Heart right ventricle (tissue), 16 donors: ENCODE measurements at regions not wholly inside any gene's neighbourhood (a gene's known extent, or its start where the extent isn't known, plus 50 kb on each side); places are given as distances from the start of the nearest gene placed in this dataset.

Source experiments
- ATAC-seq, 8 donors: fragments of 200-7000 bp; cut with Tn5 transposase; one replicate each; pipeline ENCODE4 v1.9.1; 2020; ENCODE audit warnings: mild to moderate bottlenecking in 8 of 8, moderate library complexity in 8 of 8, moderate number of reproducible peaks in 1 of 8
- DNase-seq, 2 donors: peaks; one replicate each; pipeline ENCODE4 v3.0.0-alpha.2; 2020
- H3K27ac ChIP-seq, 10 donors: fragments of 200-600 bp; sonication (generic) in 2 of 10; one replicate each; pipeline versions ENCODE4 v1.5.0 to v1.8.0; 2020 to 2022; ENCODE audit warnings: mild to moderate bottlenecking in 3 of 10
- H3K27me3 ChIP-seq, 7 donors: fragments of 200-600 bp; one replicate each; pipeline ENCODE4 v1.8.0; 2021 to 2022; ENCODE audit warnings: mild to moderate bottlenecking in 2 of 7
- H3K36me3 ChIP-seq, 9 donors: fragments of 200-600 bp; sonication (generic) in 1 of 9; one replicate each; pipeline versions ENCODE4 v1.5.0 to v1.8.0; 2020 to 2022; ENCODE audit warnings: mild to moderate bottlenecking in 2 of 9
- H3K4me1 ChIP-seq, 9 donors: fragments of 200-600 bp; sonication (generic) in 1 of 9; one replicate each; pipeline versions ENCODE4 v1.5.0 to v1.8.0; 2020 to 2022; ENCODE audit warnings: mild to moderate bottlenecking in 4 of 9
- H3K4me3 ChIP-seq, 10 donors: fragments of 200-600 bp; sonication (generic) in 2 of 10; one replicate each; pipeline versions ENCODE4 v1.5.0 to v1.8.0; 2020 to 2022; ENCODE audit warnings: mild to moderate bottlenecking in 7 of 10, moderate library complexity in 2 of 10
- H3K9me3 ChIP-seq, 11 donors: fragments of 200-600 bp in 10 of 11; sonication (generic) in 2 of 11; one replicate each; pipeline versions ENCODE4 v1.5.0 to v1.8.0; 2013 to 2022; ENCODE audit warnings: mild to moderate bottlenecking in 2 of 11, control low read depth in 1 of 11, moderate library complexity in 1 of 11
- WGBS, 2 donors: extraction: QIAGEN DNeasy Blood & Tissue Kit; methylation state at CpG; one replicate each; pipeline ENCODE4 v1.1.7; 2013; ENCODE audit warnings: inconsistent platforms in 1 of 2; 5-methylcytosine and 5-hydroxymethylcytosine counted together
- intact Hi-C, 10 donors: fragments of 100-400 bp; cut with DNase I; formaldehyde crosslinking; loops; one replicate each; pipeline versions ENCODE4 v1.11.1 to v1.14.2; 2022
- TF ChIP-seq, protein P1 (sequence below), 9 donors: fragments of 200-600 bp; sonication (generic) in 2 of 9; IDR thresholded peaks; one replicate each; pipeline versions ENCODE4 v1.5.0 to v1.8.0; 2021 to 2022; ENCODE audit warnings: antibody characterized with exemption in 9 of 9, mild to moderate bottlenecking in 5 of 9, moderate library complexity in 1 of 9
- donor health status: Arrhythmogenic right ventricular cardiomyopathy.
- donor health status: ischemic (EF 13 %, LVEDD 7.1; RV severe dilation, severe dysfunction).
- donor health status: healthy with polysubstance abuse.
- donor health status: DM: no; HTN: yes; CAD: no.
- donor health status: DM: no; HTN: no; CAD: no.
- donor health status: ischemic (EF 25% LVEDD 6.9; RV normal size, moderate dysfunction).
- donor health status: ischemic (EF 25% LVEDD 5.7; RV mildly dilated, moderate dysfunction).
- donor health status: healthy.
- donor health status: DM: yes; HTN: yes; CAD: no.
- donor health status: Ischemic cardiomyopathy.
- donor health status: ischemic (EF 35%, LVEDD 5.7; RV mildly dilated, moderate dysfunction).
- donor health status: nonischemic (EF 11% LVEDD 7.7; RV severe dilation, severe dysfunction).
- donor health status: DM: yes; HTN: yes; CAD: no.
- donor health status: PGD.
- donor health status: ischemic (EF 29% LVEDD 5.4; RV normal size, mild dysfunction).
- donor health status: nonischemic (EF 23%, LVEDD 6.1; RV moderate dilation, normal function).

GRCh38 chr12:92462527-92462926, 240.3 kb upstream of the PLEKHG7 start:
- H3K27ac ChIP-seq, result peak overlapping the region in 1 of 10 donors; percentile 73
- H3K4me3 ChIP-seq, result no peak overlapping the region
- no peaks in the 10 kb centered on the region for H3K36me3 ChIP-seq
- ATAC-seq, result no peak
- DNase-seq, result no peak
- no peaks in the 10 kb centered on the region for H3K27me3 ChIP-seq
- TF ChIP-seq, protein P1, sequence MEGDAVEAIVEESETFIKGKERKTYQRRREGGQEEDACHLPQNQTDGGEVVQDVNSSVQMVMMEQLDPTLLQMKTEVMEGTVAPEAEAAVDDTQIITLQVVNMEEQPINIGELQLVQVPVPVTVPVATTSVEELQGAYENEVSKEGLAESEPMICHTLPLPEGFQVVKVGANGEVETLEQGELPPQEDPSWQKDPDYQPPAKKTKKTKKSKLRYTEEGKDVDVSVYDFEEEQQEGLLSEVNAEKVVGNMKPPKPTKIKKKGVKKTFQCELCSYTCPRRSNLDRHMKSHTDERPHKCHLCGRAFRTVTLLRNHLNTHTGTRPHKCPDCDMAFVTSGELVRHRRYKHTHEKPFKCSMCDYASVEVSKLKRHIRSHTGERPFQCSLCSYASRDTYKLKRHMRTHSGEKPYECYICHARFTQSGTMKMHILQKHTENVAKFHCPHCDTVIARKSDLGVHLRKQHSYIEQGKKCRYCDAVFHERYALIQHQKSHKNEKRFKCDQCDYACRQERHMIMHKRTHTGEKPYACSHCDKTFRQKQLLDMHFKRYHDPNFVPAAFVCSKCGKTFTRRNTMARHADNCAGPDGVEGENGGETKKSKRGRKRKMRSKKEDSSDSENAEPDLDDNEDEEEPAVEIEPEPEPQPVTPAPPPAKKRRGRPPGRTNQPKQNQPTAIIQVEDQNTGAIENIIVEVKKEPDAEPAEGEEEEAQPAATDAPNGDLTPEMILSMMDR (IDR thresholded peaks at IDR 0.05), result no peak
- H3K4me1 ChIP-seq, result peaks cover 0 to 47% (median 5%) of the 10 kb centered on the region in 9 donors
- H3K9me3 ChIP-seq, result no peaks in the 10 kb centered on the region
- intact Hi-C loops, result no loop called here
- 91 to 97% methylated on average over 1 of the region's 1 CpG for WGBS, 2 donors

DNA sequence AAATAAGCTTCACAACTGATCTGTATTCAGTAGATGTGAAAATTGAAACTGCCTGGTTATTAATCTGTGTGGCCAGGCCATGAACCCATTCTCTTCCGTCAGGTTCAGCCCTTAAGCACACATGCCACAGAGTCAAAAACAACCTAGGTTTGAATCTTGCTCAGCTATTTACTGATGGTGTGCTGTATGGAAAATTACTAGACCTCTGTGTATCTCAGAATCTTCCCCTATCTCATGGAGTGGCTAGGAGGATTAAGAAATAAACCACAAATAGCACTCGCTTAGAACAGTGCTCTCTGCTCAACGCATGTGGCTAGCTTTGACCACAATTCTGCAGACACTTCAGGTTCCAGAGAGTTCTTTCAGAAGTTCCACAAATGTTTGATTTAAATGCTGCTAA, 240.7 kb upstream of the PLEKHG7 start:
- H3K27me3 ChIP-seq, result no peaks in the 10 kb centered on the region
- H3K36me3 ChIP-seq, result no peaks in the 10 kb centered on the region
- WGBS, 2 donors, result 84 to 90% methylated on average over 3 of the region's 3 CpGs
- H3K9me3 ChIP-seq, result no peaks in the 10 kb centered on the region
- no peak overlapping the region for H3K4me3 ChIP-seq
- ATAC-seq (peak in 4 of 8 donors; percentile 34 to 69 (median 50)), DNase-seq (no peak)
- TF ChIP-seq, protein P1 (IDR thresholded peaks at IDR 0.05), result no peak
- intact Hi-C loops, result no loop called here
- peak overlapping the region in 1 of 10 donors; percentile 73 for H3K27ac ChIP-seq
- peaks cover 0 to 43% (median 4%) of the 10 kb centered on the region in 9 donors for H3K4me1 ChIP-seq

GRCh38 chr12:92459850-92460249, 242.9 kb upstream of the PLEKHG7 start:
- no peaks in the 10 kb centered on the region for H3K27me3 ChIP-seq
- TF ChIP-seq, protein P1 (IDR thresholded peaks at IDR 0.05), result no peak
- H3K4me1 ChIP-seq, result peaks cover 0 to 33% (median 0%) of the 10 kb centered on the region in 9 donors
- DNase-seq, result no peak
- H3K27ac ChIP-seq, result no peak overlapping the region
- no peak overlapping the region for H3K4me3 ChIP-seq
- intact Hi-C loops, result no loop called here
- H3K36me3 ChIP-seq, result no peaks in the 10 kb centered on the region
- no peaks in the 10 kb centered on the region for H3K9me3 ChIP-seq
- no peak for ATAC-seq

- Histone ChIP-seq H3K4me3 (no peak overlapping the region), H3K27me3 (no peaks in the 10 kb centered on the region), H3K36me3 (no peaks in the 10 kb centered on the region), H3K9me3 (no peaks in the 10 kb centered on the region), H3K27ac (no peak overlapping the region), H3K4me1 (peaks cover 0 to 33% (median 0%) of the 10 kb centered on the region in 9 donors)
- no peak for DNase-seq
- 97 to 99% methylated on average over 4 of the region's 4 CpGs for WGBS, 2 donors
- intact Hi-C loops, result no loop called here
- no peak for ATAC-seq
- TF ChIP-seq, protein P1 (IDR thresholded peaks at IDR 0.05), result no peak
Observed at GRCh38 chr12:92458996-92459395, 243.8 kb upstream of the PLEKHG7 start.
